ENCODE measurements at regions not wholly inside any gene's neighbourhood (a gene's known extent, or its start where the extent isn't known, plus 50 kb on each side); places are given as distances from the start of the nearest gene placed in this dataset.

DNA sequence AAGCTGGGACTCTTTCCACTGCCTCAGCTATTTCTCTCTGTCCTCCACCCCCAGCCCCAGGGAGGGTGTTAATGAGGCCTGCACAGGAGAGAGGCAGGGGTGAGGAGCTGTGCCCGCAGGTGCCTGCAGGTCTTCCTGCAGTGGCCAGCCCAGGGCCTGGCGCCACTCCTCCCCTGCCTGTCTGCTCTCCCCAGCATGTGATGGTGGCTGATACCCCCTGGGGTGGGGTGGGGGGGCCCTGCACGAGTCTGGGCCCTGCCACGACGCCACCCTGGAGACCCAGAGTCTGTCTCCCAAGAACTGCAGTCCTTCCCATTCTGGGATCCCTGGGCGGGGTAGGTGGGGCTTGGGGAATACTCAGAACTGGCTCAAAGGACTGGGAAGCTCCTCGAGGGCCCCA is 166.4 kb upstream of the SMIM23 start:
- no peak for TF ChIP-seq EZH2 (IDR thresholded peaks at IDR 0.05; ENCODE audit: low read length, missing control alignments)
- TF ChIP-seq CTCF (conservative IDR thresholded peaks at IDR 0.05 in 1 of 2, IDR thresholded peaks at IDR 0.05 in 1 of 2; ENCODE audit: low read depth in 1 of 2, low read length in 2 of 2): no peak

All from fibroblast of lung (primary cell).